ENCODE measurements at regions not wholly inside any gene's neighbourhood (a gene's known extent, or its start where the extent isn't known, plus 50 kb on each side); places are given as distances from the start of the nearest gene placed in this dataset.
"Not testable (repeated sequence)": the region's sequence is repeated elsewhere in the genome, so short reads cannot be mapped to it uniquely, and the experiment has no call there.

GRCh38 chr9:15113288-15113687 is 193.7 kb downstream of the TTC39B start:
- DNase-seq: no peak

- DNase-seq: no peak
Measured at GRCh38 chr9:15111071-15111470, 195.9 kb downstream of the TTC39B start.

- DNase-seq: peak; percentile 34 to 48 (median 47)
Measured at GRCh38 chr9:15104826-15105420, 194.7 kb upstream of the FREM1 start.

- no peak for DNase-seq
Measured at GRCh38 chr9:15103290-15103689, 193.1 kb upstream of the FREM1 start.

GRCh38 chr9:15101095-15101494 is 190.9 kb upstream of the FREM1 start:
- DNase-seq: no peak

GRCh38 chr9:15100571-15100970 is 190.3 kb upstream of the FREM1 start:
- no peak for DNase-seq

- no peak for DNase-seq
Measured at GRCh38 chr9:15096972-15097371, 186.7 kb upstream of the FREM1 start.

GRCh38 chr9:15086778-15087324 is 176.6 kb upstream of the FREM1 start:
- no peak for DNase-seq

- no peak for DNase-seq
Measured at GRCh38 chr9:15086156-15086763, 176.0 kb upstream of the FREM1 start.

- no peak for DNase-seq
Measured at GRCh38 chr9:15081021-15081753, 171.0 kb upstream of the FREM1 start.

- DNase-seq: no peak
Measured at GRCh38 chr9:15080401-15080800, 170.2 kb upstream of the FREM1 start.

GRCh38 chr9:15079989-15080388 is 169.8 kb upstream of the FREM1 start:
- DNase-seq: no peak

GRCh38 chr9:15077946-15078729 is 167.9 kb upstream of the FREM1 start:
- no peak for DNase-seq

GRCh38 chr9:15073620-15074019 is 163.4 kb upstream of the FREM1 start:
- no peak for DNase-seq

GRCh38 chr9:15070716-15071115 is 160.5 kb upstream of the FREM1 start:
- no peak for DNase-seq

- DNase-seq: no peak
Measured at GRCh38 chr9:15069106-15069505, 158.9 kb upstream of the FREM1 start.

GRCh38 chr9:15068261-15068660 is 158.0 kb upstream of the FREM1 start:
- no peak for DNase-seq

- no peak for DNase-seq
Measured at GRCh38 chr9:15059003-15059402, 148.8 kb upstream of the FREM1 start.

GRCh38 chr9:15058236-15058635 is 148.0 kb upstream of the FREM1 start:
- DNase-seq: no peak

- not testable (repeated sequence) for DNase-seq
Measured at GRCh38 chr9:15055284-15055683, 145.1 kb upstream of the FREM1 start.

- no peak for DNase-seq
Measured at GRCh38 chr9:15048772-15049171, 138.5 kb upstream of the FREM1 start.

GRCh38 chr9:15047028-15047551 is 136.9 kb upstream of the FREM1 start:
- DNase-seq: no peak

- DNase-seq: no peak
Measured at GRCh38 chr9:15033316-15033715, 123.1 kb upstream of the FREM1 start.
